GM12878 (cell line): ENCODE measurements at regions not wholly inside any gene's neighbourhood (a gene's known extent, or its start where the extent isn't known, plus 50 kb on each side); places are given as distances from the start of the nearest gene placed in this dataset.

Experiments used
- ATAC-seq: fragments of 200-7000 bp; cut with Tn5 transposase; 3 replicates; pipeline ENCODE4 v1.9.1; 2020; ENCODE audit warnings: mild to moderate bottlenecking, moderate library complexity
- BruUV-seq: library from RNA; stranded (reverse); fragments of 400-500 nt; replicated peaks from 2 replicates; lab custom pipeline; 2021; lab: Mats Ljungman, UMichigan
- CTCF ChIA-PET: fragments of 300-600 bp; sonication (Branson Sonifier 250); formaldehyde crosslinking; extraction: SDS; loops from one replicate; lab custom pipeline; 2021; ENCODE audit warnings: inconsistent platforms; lab: Yijun Ruan, JAX
- POLR2A ChIA-PET: fragments of 350-600 bp; formaldehyde crosslinking; extraction: SDS; loops from one replicate; lab custom pipeline; 2021; ENCODE audit warnings: inconsistent platforms; lab: Charles Lee
- RAD21 ChIA-PET: fragments of 300-600 bp; sonication (Branson Sonifier 250); formaldehyde crosslinking; loops from one replicate; lab custom pipeline; 2023; ENCODE audit warnings: antibody characterized with exemption; ENCODE audit not compliant: unreplicated experiment; lab: Charles Lee
- SMC1A ChIA-PET: fragments of 300-600 bp; sonication (Branson Sonifier 250); formaldehyde crosslinking; loops from one replicate; lab custom pipeline; 2023; ENCODE audit not compliant: unreplicated experiment, uncharacterized antibody; lab: Charles Lee
- DNase-seq: peaks from one replicate; pipeline ENCODE4 v3.0.0-alpha.2; 2011; ENCODE audit warnings: low read depth, low spot score
- FAIRE-seq: peaks from 3 replicates; lab custom pipeline; 2011; peaks lifted over from hg19 to GRCh38; lab: Jason Lieb, UNC
- H2AFZ ChIP-seq: 2 replicates; pipeline ENCODE4 v1.6.0; 2011; ENCODE audit warnings: low read depth, low read length, control low read depth; ENCODE audit not compliant: control insufficient read depth
- H3K27ac ChIP-seq: 2 replicates; pipeline ENCODE4 v1.5.1; 2011; ENCODE audit warnings: control low read depth; ENCODE audit not compliant: control insufficient read depth, insufficient read depth
- H3K27me3 ChIP-seq, 2 experiments: replicated peaks in 1 of 2; 2 replicates each; pipeline versions ENCODE4 v1.6.0 to v1.6.1; 2011; ENCODE audit warnings: low read length in 1 of 2; ENCODE audit not compliant: control insufficient read depth in 2 of 2, insufficient read depth in 2 of 2
- H3K36me3 ChIP-seq, 2 experiments: 2 replicates each; pipeline ENCODE4 v1.5.1; 2011; ENCODE audit warnings: low read length in 1 of 2; ENCODE audit not compliant: control insufficient read depth in 2 of 2, insufficient read depth in 2 of 2
- H3K4me1 ChIP-seq: 2 replicates; pipeline ENCODE4 v1.6.1; 2011; ENCODE audit warnings: mild to moderate bottlenecking, low read length, moderate library complexity, mixed read lengths; ENCODE audit not compliant: control insufficient read depth, insufficient read depth
- H3K4me2 ChIP-seq: 2 replicates; pipeline ENCODE4 v1.6.0; 2011; ENCODE audit warnings: control low read depth; ENCODE audit not compliant: control insufficient read depth, insufficient read depth
- H3K4me3 ChIP-seq: fragments of 200-600 bp; sonication (generic); 2 replicates; pipeline ENCODE4 v1.5.1; 2016
- H3K79me2 ChIP-seq: 2 replicates; pipeline ENCODE4 v1.6.0; 2011; ENCODE audit warnings: low read length; ENCODE audit not compliant: control insufficient read depth, insufficient read depth
- H3K9ac ChIP-seq: 2 replicates; pipeline ENCODE4 v1.8.0; 2011; ENCODE audit warnings: low read length, control low read depth, mixed read lengths; ENCODE audit not compliant: control insufficient read depth, insufficient read depth
- H3K9me3 ChIP-seq: replicated peaks from 3 replicates; pipeline ENCODE4 v1.5.1; 2011; ENCODE audit warnings: mild to moderate bottlenecking, low read length; ENCODE audit not compliant: control insufficient read depth, insufficient read depth
- H4K20me1 ChIP-seq: 2 replicates; pipeline ENCODE4 v1.6.0; 2011; ENCODE audit not compliant: control insufficient read depth, insufficient read depth
- ATF7 ChIP-seq: fragments of 450-650 bp; IDR thresholded peaks from 2 replicates; pipeline ENCODE4 v1.6.1; 2016; ENCODE audit warnings: low read depth, mild to moderate bottlenecking
- CEBPB ChIP-seq, 2 experiments: fragments of 150-350 bp in 1 of 2; IDR thresholded peaks; 2 replicates each; pipeline ENCODE4 v1.6.1; 2012 to 2014; ENCODE audit warnings: low read depth in 2 of 2, low read length in 2 of 2, borderline replicate concordance in 1 of 2, inconsistent platforms in 1 of 2
- MTA3 ChIP-seq: IDR thresholded peaks from 2 replicates; pipeline ENCODE4 v1.6.1; 2012; ENCODE audit warnings: low read length, inconsistent platforms, borderline replicate concordance
- NFYA ChIP-seq: IDR thresholded peaks from 2 replicates; pipeline ENCODE4 v1.6.1; 2011; ENCODE audit warnings: low read depth, mild to moderate bottlenecking, low read length, improper control_type of control experiment, borderline replicate concordance
- PAX8 ChIP-seq: fragments of 450-650 bp; IDR thresholded peaks from 2 replicates; pipeline ENCODE4 v1.6.1; 2017; ENCODE audit warnings: mild to moderate bottlenecking, moderate library complexity
- POLR2AphosphoS2 ChIP-seq: IDR thresholded peaks from 2 replicates; pipeline ENCODE4 v1.6.1; 2011; ENCODE audit warnings: low read depth, mild to moderate bottlenecking, low read length, improper control_type of control experiment, moderate library complexity
- RB1 ChIP-seq: fragments of 450-650 bp; formaldehyde crosslinking; IDR thresholded peaks from 2 replicates; pipeline ENCODE4 v1.6.1; 2017; ENCODE audit warnings: mild to moderate bottlenecking, borderline replicate concordance
- RELA ChIP-seq: fragments of 450-650 bp; IDR thresholded peaks from 2 replicates; pipeline ENCODE4 v1.8.0; 2014; ENCODE audit warnings: borderline replicate concordance; ENCODE audit not compliant: partially characterized antibody
- SMAD1 ChIP-seq: fragments of 450-650 bp; IDR thresholded peaks from 2 replicates; pipeline ENCODE4 v1.6.1; 2018; ENCODE audit warnings: mild to moderate bottlenecking, low read depth; ENCODE audit not compliant: partially characterized antibody
- SMC3 ChIP-seq: IDR thresholded peaks from 2 replicates; pipeline ENCODE4 v1.6.1; 2011; ENCODE audit warnings: low read length, improper control_type of control experiment, borderline replicate concordance
- SUZ12 ChIP-seq: fragments of 200-600 bp; sonication (generic); IDR thresholded peaks from one replicate; pipeline ENCODE4 v1.6.1; 2018; ENCODE audit warnings: antibody characterized with exemption, mild to moderate bottlenecking; ENCODE audit not compliant: unreplicated experiment
- WGBS: methylation state at CpG from one replicate; pipeline ENCODE4 v1.1.6; 2016; ENCODE audit warnings: low lambda C conversion rate; ENCODE audit not compliant: insufficient replicate concordance, insufficient coverage; ENCODE audit errors: missing lambda C conversion rate; 5-methylcytosine and 5-hydroxymethylcytosine counted together
- in situ Hi-C: fragments of 300-500 bp; cut with MboI; formaldehyde crosslinking; loops from 9 replicates; pipeline ENCODE4 v1.14.3; 2018; ENCODE audit warnings: mixed read lengths
- intact Hi-C: fragments of 100-400 bp; cut with micrococcal nuclease; formaldehyde crosslinking; loops from one replicate; pipeline ENCODE4 v1.14.2; 2022; ENCODE audit not compliant: unreplicated experiment
- TF ChIP-seq, protein P1 (sequence below): IDR thresholded peaks from 2 replicates; pipeline ENCODE4 v1.6.1; 2012; ENCODE audit warnings: improper control_type of control experiment, low read depth, low read length; ENCODE audit not compliant: insufficient replicate concordance
- TF ChIP-seq, protein P2 (sequence below): fragments of 450-650 bp; IDR thresholded peaks from 2 replicates; pipeline ENCODE4 v1.6.1; 2014; ENCODE audit warnings: mild to moderate bottlenecking

GRCh38 chr15:49751191-49751590 lies 130.3 kb downstream of the DTWD1 start:
- Histone ChIP-seq H4K20me1 (no peaks in the 10 kb centered on the region), H3K4me1 (no peaks in the 10 kb centered on the region), H3K4me2 (no peak overlapping the region), H3K9me3 (no peaks in the 10 kb centered on the region), H3K27me3 (no peaks in the 10 kb centered on the region), H3K79me2 (no peaks in the 10 kb centered on the region), H3K9ac (no peak overlapping the region), H2AFZ (no peak overlapping the region)
- ATAC-seq: no peak
- BruUV-seq: no TSS peak
- POLR2A ChIA-PET: no interaction called here
- intact Hi-C loops (no loop called here), in situ Hi-C loops (no loop called here)
- no peak for DNase-seq
- CTCF ChIA-PET: no interaction called here
- RAD21 ChIA-PET: no interaction called here
- SMC1A ChIA-PET: no interaction called here
- no peak for TF ChIP-seq PAX8
- no peak for TF ChIP-seq POLR2AphosphoS2
- TF ChIP-seq NFYA: no peak
- no peak for TF ChIP-seq CEBPB (IDR thresholded peaks at IDR 0.05; ENCODE audit: borderline replicate concordance in 1 of 2, low read depth in 2 of 2, low read length in 2 of 2)
- no peak for TF ChIP-seq RELA
- TF ChIP-seq, all 136 proteins: peak for 0
- no peak for FAIRE-seq
- Histone ChIP-seq H3K4me3 (no peak overlapping the region), H3K36me3 (no peaks in the 10 kb centered on the region), H3K27ac (no peak overlapping the region)
- 5% methylated on average over 3 of the region's 3 CpGs for WGBS

- SMC1A ChIA-PET: no interaction called here
- no peak for TF ChIP-seq ATF7
- no peak for TF ChIP-seq SMC3
- TF ChIP-seq RB1: no peak
- TF ChIP-seq, protein P1, sequence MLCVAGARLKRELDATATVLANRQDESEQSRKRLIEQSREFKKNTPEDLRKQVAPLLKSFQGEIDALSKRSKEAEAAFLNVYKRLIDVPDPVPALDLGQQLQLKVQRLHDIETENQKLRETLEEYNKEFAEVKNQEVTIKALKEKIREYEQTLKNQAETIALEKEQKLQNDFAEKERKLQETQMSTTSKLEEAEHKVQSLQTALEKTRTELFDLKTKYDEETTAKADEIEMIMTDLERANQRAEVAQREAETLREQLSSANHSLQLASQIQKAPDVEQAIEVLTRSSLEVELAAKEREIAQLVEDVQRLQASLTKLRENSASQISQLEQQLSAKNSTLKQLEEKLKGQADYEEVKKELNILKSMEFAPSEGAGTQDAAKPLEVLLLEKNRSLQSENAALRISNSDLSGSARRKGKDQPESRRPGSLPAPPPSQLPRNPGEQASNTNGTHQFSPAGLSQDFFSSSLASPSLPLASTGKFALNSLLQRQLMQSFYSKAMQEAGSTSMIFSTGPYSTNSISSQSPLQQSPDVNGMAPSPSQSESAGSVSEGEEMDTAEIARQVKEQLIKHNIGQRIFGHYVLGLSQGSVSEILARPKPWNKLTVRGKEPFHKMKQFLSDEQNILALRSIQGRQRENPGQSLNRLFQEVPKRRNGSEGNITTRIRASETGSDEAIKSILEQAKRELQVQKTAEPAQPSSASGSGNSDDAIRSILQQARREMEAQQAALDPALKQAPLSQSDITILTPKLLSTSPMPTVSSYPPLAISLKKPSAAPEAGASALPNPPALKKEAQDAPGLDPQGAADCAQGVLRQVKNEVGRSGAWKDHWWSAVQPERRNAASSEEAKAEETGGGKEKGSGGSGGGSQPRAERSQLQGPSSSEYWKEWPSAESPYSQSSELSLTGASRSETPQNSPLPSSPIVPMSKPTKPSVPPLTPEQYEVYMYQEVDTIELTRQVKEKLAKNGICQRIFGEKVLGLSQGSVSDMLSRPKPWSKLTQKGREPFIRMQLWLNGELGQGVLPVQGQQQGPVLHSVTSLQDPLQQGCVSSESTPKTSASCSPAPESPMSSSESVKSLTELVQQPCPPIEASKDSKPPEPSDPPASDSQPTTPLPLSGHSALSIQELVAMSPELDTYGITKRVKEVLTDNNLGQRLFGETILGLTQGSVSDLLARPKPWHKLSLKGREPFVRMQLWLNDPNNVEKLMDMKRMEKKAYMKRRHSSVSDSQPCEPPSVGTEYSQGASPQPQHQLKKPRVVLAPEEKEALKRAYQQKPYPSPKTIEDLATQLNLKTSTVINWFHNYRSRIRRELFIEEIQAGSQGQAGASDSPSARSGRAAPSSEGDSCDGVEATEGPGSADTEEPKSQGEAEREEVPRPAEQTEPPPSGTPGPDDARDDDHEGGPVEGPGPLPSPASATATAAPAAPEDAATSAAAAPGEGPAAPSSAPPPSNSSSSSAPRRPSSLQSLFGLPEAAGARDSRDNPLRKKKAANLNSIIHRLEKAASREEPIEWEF: no peak
- TF ChIP-seq MTA3: no peak
- TF ChIP-seq SUZ12: no peak
- TF ChIP-seq, protein P2, sequence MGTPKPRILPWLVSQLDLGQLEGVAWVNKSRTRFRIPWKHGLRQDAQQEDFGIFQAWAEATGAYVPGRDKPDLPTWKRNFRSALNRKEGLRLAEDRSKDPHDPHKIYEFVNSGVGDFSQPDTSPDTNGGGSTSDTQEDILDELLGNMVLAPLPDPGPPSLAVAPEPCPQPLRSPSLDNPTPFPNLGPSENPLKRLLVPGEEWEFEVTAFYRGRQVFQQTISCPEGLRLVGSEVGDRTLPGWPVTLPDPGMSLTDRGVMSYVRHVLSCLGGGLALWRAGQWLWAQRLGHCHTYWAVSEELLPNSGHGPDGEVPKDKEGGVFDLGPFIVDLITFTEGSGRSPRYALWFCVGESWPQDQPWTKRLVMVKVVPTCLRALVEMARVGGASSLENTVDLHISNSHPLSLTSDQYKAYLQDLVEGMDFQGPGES: no peak
- TF ChIP-seq SMAD1: no peak
These were observed 130.9 kb downstream of the DTWD1 start for GRCh38 chr15:49751751-49752150.

More at GRCh38 chr15:49751751-49752150, 130.9 kb downstream of the DTWD1 start:
- ChIA-PET RAD21 (no interaction called here), POLR2A (no interaction called here), CTCF (no interaction called here)
- H3K79me2 ChIP-seq: no peaks in the 10 kb centered on the region
- no peak overlapping the region for H3K4me2 ChIP-seq
- H3K36me3 ChIP-seq: no peaks in the 10 kb centered on the region
- H2AFZ ChIP-seq: no peak overlapping the region
- no peaks in the 10 kb centered on the region for H3K27me3 ChIP-seq
- no peak overlapping the region for H3K4me3 ChIP-seq
- H3K27ac ChIP-seq: no peak overlapping the region
- H3K9me3 ChIP-seq: no peaks in the 10 kb centered on the region
- BruUV-seq: no TSS peak
- DNase-seq (no peak), FAIRE-seq (no peak), ATAC-seq (no peak)
- no peaks in the 10 kb centered on the region for H3K4me1 ChIP-seq
- 6% methylated on average over 3 of the region's 3 CpGs for WGBS
- H3K9ac ChIP-seq: no peak overlapping the region
- in situ Hi-C loops: no loop called here
- no peaks in the 10 kb centered on the region for H4K20me1 ChIP-seq
- intact Hi-C loops: no loop called here
